Mammary epithelial cell (primary cell): ENCODE measurements at regions not wholly inside any gene's neighbourhood (a gene's known extent, or its start where the extent isn't known, plus 50 kb on each side); places are given as distances from the start of the nearest gene placed in this dataset.

Source experiments
- CTCF ChIP-seq, 2 donors: IDR thresholded peaks in 1 of 2; conservative IDR thresholded peaks in 1 of 2; 2 replicates each; pipeline ENCODE4 v1.5.1; 2011 to 2012; ENCODE audit warnings: inconsistent platforms in 2 of 2, low read length in 2 of 2, mild to moderate bottlenecking in 2 of 2, control low read depth in 1 of 2, low read depth in 1 of 2; ENCODE audit not compliant: insufficient read depth in 1 of 2; ENCODE audit errors: extremely low read depth in 1 of 2
- EZH2 ChIP-seq: IDR thresholded peaks from 2 replicates; pipeline ENCODE4 v1.6.1; 2012; ENCODE audit warnings: low read length, inconsistent platforms, borderline replicate concordance

- TF ChIP-seq EZH2 = no peak
- no peak for TF ChIP-seq CTCF (conservative IDR thresholded peaks at IDR 0.05 in 1 of 2, IDR thresholded peaks at IDR 0.05 in 1 of 2; ENCODE audit: extremely low read depth in 1 of 2, insufficient read depth in 1 of 2, low read depth in 1 of 2, low read length in 2 of 2)
Observed at GRCh38 chr3:124306665-124307064, 314.7 kb upstream of the ROPN1 start.
